DMS53 treated with DMSO at 0.1 percent for 48 hours (cell line): ENCODE measurements at regions not wholly inside any gene's neighbourhood (a gene's known extent, or its start where the extent isn't known, plus 50 kb on each side); places are given as distances from the start of the nearest gene placed in this dataset.
"Not testable (repeated sequence)": the region's sequence is repeated elsewhere in the genome, so short reads cannot be mapped to it uniquely, and the experiment has no call there.

Experiments
- DNase-seq: peaks from one replicate; lab custom pipeline; 2025; ENCODE audit not compliant: unreplicated experiment; lab: John Stamatoyannopoulos, UW

DNA sequence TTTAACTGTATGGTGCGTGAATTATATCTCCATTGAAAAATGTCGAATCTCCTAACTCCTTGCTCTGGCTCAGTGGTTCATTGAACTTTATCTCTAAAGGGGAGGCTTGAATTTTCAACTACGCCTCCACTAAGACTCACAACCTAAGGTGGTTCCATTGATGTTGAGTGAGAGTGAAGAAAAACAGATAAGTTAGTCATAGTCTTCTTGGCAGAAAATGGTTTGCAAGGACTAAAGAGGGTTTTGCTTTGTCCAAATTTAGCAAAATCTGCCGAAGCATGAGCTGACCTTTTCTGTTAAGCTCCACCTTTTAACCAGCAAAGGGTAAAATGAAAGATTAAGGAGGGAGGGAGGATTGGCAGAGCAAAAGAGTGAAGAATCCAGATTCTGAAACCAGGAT lies 290.2 kb upstream of the SPTLC3 start:
- DNase-seq, result no peak

DNA sequence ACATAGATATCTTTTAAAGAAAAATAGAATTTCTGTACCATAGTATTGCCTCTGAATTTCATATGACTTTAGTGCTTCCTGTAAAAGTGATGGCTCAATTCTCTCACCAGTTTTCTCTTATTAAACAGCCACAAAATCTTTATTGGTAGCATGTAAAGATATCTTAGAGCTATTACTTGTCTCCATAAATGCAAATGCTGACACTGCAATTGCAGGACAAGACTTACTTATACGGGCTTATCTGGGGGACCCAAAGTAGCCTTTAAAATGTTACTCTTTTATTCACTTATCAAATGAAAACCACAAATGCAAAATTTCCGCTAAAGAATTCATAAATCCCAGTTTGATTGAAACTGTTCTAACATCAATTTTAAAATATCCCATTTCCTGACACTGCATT lies 287.1 kb upstream of the SPTLC3 start:
- DNase-seq, result no peak

DNA sequence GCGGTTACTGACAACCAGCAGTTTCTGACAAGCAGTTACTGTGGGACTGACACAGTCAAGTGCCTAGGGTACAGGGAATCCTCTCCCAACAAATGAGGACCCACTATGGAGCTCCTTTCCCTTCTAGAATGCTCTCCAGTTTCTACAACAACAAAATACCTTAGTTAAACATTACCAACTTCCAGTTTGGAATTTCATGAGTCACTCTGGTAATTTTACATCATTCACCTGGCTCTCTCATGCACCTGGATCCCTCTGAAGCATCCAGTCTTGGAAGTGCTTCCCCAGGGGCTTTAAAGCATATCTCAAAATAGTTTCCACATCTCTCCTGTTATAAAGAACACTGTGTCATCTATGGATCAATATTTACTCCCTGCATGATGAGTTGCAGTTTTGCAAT lies 286.7 kb upstream of the SPTLC3 start:
- peak; percentile 79 for DNase-seq

DNA sequence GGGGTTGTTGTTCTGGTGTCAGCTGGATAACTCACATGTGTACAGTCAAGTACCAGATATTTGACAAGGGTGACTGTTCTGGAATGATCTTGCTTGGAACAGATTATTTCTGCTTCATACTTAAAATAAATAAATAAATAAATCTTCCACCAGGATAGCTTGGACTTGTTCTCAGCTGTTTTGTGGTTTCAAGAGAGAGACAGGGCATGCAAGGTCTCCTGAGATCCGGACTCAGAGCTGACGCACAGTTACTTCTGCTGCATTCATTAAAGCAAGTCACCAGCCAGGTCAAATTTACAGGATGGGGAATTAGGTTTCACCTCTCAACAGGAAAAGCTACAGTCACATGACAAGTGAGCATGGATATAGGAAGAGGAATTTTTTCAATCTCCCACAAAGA lies 285.0 kb upstream of the SPTLC3 start:
- DNase-seq, result no peak

DNA sequence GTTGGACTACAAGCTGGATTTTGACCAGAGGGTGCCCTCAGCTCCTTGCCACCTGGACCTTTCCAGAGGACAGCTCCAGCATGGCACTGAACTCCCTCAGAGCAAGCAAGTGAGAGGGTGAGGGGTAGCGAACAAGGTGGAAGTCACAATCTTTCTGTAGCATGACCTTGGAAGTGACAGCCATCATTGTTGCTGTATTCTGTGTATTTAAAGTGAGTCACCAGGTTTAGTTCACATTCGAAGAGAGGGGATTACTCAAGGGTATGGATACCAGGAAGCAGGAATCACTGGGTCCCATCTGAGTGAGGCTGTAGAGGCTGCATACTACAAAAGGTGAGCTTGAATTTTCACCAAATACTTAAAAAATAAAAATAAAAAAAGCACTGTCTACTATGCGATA lies 280.0 kb upstream of the SPTLC3 start:
- DNase-seq, result peak; percentile 25

DNA sequence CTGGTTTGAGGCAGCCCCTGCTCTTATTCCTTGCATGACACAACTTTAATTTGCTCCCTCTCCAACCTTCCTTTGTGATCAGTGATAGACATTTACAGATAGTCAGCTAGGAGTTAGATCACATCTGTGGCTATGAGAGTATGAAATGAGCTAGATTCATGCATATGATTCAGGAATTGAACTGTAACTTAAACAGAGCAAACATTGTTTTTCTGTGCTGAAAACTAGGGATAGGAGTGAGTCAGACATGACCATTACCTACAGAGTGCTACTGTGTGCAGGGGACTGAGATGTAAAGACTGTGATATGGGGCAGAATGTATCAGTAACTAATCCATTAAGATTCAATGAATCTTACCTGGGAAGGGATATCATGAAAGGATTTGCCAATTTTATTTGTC lies 279.4 kb upstream of the SPTLC3 start:
- no peak for DNase-seq

DNA sequence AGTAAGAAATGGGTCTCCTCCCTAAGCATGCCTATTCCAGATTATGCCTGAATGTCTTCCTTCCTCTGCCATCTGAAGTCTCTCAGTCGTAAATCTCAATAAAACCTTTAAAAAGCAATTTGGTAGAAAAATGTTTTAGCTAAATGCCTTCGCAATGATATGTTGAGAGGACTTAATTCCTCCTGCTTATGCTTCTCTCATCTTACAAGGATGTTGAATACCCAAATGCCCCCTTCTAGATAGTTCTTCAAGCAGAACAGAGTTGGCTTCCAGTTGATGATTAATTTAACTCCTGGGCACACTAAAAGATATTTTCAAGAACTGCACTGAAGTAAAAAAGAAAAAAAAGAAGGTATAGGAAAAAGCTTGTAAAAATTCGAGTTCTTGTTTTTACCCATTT lies 275.0 kb upstream of the SPTLC3 start:
- DNase-seq, result no peak

DNA sequence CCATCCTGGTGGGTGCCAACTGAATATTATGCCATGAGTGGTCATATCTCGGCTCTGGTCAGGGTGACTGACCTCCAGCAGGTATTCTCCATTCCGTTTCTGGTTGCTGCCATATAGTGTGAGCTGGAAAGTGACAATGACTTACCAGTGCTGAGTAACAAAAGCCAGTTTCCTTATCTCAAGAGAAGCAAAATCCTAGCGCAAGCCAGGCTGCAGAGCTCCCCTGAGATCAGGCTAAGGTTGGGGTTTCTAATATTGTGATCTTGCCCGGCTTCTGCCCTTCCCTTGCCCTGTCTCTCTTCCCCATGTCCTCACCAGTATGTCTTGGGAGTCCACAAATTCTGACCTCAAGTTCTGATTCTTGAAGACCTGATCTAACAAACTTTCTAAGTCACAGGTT lies 271.3 kb upstream of the SPTLC3 start:
- no peak for DNase-seq

DNA sequence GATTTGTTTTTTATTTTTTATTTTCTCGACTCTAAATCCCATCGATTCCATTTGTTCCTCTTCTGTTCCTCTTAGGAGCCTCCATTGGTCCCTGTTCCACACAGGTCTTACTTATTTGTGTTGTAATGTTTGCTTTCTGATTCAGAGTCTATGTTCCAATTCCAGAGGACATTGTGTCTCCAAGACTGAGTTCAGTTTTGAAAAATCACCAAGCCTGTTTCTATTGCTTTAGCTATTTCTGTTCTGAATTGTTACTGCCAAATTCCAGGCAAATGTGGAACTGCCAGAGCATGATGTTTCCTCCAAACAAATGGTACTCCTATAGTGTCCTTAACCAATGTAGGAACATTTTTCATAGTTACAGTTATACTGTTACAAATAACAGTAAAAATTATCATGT lies 270.9 kb upstream of the SPTLC3 start:
- DNase-seq, result no peak

DNA sequence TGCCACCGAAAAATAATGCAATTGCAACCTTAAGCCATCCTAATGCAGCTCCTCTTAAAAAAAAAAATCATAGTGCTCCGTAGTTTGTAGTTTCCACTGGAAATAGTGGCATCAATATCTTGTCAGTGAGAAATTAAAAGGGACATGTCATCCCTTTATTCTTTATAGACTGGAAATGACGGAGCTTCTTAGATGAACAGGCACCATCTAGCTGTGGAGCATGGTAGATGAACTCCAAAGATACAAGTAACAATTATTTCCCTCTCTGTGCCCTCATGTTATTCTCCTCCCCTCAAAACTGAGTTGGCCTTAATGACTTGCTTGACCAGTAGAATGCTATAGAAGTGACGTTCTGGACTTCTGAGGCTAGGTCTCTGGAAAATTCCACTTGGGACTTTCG lies 268.1 kb upstream of the SPTLC3 start:
- DNase-seq, result no peak

DNA sequence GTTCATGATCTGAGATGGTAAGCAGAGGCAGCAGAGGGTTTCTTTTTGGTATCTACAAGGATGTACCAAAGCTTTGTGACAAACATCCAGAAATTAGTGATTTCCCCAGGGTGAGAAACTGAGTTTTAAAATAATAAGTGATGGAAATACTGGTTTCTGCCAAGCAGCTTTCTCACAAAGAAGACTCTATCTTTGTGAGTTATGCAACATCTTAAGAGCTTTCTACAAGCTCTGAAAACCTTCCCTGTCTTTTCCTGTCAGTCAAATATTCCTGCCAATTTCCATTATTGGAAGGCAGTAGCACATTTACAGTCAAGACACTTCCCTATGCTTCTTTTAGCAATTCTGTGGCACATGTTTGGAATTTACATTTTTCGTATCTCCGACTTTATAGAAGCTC lies 264.7 kb upstream of the SPTLC3 start:
- no peak for DNase-seq

DNA sequence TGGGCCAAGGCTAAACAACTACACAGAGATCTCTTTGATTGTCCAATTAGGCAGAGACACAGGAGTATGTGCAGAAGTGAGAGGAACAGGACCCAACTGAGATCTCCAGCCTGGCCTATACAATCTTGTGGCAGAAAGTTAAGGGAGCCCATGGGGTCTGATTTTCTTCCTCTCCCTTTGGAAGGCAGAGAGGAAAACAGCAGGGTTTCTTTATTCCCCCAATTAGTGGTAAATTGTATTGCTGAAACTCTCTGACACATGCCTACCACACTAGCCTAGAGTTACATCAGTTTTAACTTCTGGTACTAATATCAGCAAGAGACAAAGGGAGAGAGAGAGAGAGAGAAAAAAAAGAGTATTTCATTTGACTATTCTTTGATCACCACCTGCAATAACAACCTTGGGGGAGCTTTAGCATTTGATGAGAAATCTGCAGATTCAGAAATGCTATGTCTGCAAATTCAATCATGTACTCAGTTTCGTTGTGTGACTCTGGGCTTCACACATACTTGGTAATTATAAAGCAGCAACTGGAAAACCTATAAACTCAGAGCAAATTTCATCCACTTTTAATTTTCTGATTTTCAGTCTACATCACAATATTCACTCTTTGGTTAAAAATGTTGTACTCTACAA lies 260.3 kb upstream of the SPTLC3 start:
- no peak for DNase-seq

DNA sequence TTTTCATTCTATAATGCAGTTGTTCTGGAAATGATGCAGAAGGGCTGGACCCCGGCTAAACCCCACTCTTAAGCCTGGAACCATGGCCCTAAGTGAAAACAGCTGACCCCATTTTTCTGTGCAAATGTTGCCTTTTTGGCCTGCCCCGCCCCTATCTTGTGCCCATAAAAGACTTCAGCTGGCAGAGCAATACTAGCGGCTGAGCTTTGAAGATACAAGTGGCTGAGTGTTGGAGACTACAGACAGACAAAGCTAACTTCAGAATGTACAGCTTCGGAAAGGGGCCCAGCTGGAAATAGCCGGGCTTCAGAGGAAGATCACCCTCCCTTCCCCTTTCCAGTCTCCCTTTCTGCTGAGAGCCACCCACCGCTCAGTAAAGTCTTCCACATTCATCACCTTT lies 258.6 kb upstream of the SPTLC3 start:
- no peak for DNase-seq

DNA sequence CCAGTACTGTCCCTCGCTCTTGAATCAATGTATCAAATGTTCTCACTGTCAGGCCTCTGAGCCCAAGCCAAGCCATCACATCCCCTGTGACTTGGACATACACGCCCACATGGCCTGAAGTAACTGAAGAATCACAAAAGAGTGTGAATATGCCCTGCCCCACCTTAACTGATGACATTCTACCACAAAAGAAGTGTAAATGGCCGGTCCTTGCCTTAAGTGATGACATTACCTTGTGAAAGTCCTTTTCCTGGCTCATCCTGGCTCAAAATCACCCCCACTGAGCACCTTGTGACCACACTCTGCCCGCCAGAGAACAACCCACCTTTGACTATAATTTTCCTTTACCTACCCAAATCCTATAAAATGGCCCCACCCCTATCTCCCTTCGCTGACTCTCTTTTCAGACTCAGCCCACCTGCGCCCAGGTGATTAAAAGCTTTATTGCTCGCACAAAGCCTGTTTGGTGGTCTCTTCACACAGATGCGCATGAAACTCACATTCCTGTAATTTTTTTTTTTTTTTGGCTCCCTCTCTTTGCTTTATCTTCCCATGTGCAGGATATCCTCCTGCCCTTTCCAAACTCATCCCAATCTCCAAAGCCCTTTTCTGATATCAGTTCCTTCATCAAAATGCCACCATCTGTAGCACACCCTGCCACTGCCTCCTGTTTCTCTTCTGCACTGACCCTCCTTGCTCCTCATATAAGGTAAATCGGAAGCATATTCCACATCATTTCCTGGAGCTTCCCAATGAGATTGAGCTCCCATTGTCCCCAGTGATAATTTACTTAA lies 255.7 kb upstream of the SPTLC3 start:
- not testable (repeated sequence) for DNase-seq

DNA sequence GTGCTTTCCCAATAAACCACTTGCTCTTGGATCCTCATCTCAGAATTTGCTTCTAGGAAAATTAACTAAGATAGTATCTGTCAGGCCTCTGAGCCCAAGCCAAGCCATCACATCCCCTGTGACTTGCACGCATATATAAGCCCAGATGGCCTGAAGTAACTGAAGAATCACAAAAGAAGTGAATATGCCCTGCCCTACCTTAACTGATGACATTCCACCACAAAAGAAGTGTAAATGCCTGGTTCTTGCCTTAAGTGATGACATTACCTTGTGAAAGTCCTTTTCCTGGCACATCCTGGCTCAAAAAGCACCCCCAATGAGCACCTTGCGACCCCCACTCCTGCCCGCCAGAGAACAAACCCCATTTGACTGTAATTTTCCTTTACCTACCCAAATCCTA lies 255.0 kb upstream of the SPTLC3 start:
- DNase-seq, result not testable (repeated sequence)

DNA sequence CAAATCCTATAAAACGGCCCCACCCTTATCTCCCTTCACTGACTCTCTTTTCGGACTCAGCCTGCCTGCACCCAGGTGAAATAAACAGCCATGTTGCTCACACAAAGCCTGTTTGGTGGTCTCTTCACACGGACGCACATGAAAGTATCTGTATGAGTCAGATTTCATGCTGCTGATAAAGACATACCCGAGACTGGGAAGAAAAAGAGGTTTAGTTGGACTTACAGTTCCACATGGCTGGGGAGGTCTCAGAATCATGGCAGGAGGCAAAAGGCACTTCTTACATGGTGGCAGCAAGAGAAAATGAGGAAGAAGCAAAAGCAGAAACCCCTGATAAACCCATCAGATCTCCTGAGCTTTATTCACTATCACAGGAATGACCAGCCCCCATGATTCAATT lies 249.3 kb upstream of the SPTLC3 start:
- not testable (repeated sequence) for DNase-seq

DNA sequence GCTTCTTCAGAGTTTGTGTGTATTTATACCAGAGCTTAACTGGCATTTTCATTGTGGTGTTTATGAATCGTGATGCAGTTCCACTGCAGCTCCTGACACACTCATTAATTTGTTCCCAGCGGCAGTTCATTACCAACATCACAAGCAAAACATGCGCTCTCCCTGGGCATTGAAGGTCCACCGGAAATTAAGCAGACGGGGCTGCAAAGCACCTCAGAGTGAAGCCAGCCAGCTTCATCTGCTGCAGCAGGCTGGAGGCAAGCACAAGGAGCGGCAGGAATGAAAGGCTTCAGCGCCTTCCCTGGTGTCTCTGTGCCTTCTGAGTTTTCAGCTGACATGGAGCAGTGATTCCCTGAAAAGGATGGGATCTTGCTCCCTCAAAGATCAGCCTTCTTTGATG lies 246.0 kb upstream of the SPTLC3 start:
- no peak for DNase-seq

DNA sequence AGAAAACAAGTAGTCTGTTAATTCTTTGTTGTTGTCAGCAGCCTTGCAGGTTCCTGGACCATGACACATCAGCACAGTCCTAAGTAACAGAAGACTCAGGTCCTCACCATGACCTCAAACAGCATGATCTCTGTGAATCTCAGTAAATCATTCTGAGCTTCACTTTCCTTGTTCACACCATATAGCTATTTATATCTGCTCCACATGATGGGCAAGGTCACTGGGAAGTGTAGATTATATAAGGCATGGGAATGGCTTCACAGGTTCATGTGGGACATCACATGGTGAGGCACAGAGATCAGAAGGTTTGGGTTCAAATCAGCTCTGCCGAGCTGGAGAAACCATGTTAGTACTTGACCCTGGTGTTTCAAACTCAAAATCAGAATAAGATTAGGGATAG lies 245.4 kb upstream of the SPTLC3 start:
- no peak for DNase-seq

DNA sequence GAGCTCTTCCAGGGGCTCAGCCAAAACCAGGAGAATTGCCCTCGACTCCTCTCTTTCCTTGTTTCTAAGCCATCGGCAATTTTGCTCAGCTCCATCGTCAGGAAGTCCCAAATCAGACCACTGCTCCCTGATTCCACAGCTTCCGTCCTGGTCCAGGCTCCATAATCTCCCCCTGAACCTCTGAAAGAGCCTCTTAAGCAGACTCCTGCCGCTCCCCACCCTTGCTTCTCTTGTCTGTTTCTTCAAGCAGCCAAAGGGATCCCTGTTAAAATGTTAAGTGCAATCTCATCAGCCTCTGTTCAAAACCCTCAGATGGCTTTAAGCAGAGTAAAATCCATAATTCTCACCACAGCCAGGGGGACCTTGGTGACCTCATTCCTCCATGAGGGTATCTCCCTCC lies 244.7 kb upstream of the SPTLC3 start:
- no peak for DNase-seq

DNA sequence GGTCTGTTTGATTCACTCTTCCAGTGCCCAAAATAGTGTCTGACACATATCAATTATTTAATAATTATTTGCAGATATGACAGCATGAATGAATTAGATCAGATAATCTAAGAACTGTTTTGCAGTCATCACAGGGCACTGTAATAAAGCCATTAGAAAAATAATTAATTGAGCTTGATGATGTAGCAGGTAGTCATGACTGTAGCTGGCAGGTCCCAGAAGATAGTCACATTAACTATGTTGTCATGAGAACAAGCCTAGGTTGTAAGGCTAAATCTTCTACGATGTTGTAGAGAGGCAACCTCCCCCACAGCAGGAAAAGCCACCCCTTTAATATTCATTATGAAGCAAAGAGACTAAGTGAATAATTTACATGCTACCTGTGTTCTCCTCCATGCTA lies 243.9 kb upstream of the SPTLC3 start:
- DNase-seq, result no peak

DNA sequence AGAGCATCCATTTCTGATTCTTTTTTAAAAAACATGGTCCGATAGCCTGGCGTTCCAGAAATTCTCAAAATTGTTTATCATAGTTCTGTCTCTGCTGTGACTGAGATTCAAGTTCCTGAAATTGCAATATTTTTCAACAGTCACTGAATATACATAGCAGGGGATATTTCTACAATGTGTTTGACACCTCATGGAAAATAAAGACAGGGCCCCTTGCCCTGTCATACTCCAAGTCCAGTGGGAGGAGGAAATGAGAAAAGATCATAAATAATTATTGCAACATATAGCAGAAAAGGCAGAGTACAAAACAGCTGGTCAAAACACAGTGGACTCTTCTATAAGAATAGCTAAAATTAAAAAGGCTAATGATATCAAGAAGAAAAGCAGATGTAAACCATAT lies 234.8 kb upstream of the SPTLC3 start:
- no peak for DNase-seq

DNA sequence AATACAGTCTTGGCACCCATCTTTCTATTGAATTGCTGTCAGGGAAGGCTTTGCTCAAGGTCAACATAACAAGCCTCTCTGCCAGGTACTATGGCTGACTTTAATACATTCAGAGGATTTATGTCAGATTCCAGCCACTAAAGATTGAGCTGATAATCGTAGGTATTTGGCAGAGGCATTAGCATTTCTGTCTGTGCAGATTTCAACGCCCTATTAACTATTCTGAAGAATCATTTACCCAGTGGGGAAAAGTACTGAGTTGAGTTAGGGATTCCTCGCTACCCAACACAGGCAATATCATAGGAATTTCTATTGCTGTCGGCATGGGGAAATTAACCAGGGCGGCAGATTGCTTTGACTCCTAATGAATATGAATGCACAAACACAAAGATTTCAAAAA lies 233.7 kb upstream of the SPTLC3 start:
- no peak for DNase-seq

DNA sequence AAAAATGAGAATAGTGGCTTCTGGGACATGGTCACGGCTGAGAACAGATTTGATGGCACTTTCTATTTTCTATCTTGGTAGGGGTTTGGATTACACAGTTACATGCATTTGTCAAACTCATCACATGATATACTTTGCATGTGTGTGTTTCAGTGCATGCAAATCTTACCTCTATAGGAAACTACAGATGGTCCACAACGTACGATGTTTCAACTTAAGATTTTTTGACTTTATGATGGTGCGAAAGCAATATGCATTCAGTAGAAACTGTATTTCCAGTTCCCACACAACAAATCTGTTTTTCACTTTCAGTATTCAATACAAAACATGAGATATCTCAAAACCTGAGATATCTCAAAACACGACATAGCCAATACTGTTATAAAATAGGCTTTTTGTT lies 231.8 kb upstream of the SPTLC3 start:
- no peak for DNase-seq
